ENCODE measurements at regions not wholly inside any gene's neighbourhood (a gene's known extent, or its start where the extent isn't known, plus 50 kb on each side); places are given as distances from the start of the nearest gene placed in this dataset.
"Not testable (repeated sequence)": the region's sequence is repeated elsewhere in the genome, so short reads cannot be mapped to it uniquely, and the experiment has no call there.

- DNase-seq (ENCODE audit: low spot score): no peak
These were observed 145.3 kb upstream of the SLC35G4 start for GRCh38 chr18:11464129-11464528.

- DNase-seq (ENCODE audit: low spot score): no peak
These were observed 150.9 kb upstream of the SLC35G4 start for GRCh38 chr18:11458447-11458846.

- DNase-seq (ENCODE audit: low spot score): not testable (repeated sequence)
These were observed 151.5 kb upstream of the SLC35G4 start for GRCh38 chr18:11457853-11458252.

- DNase-seq (ENCODE audit: low spot score): no peak
These were observed 155.4 kb upstream of the SLC35G4 start for GRCh38 chr18:11454040-11454439.

- DNase-seq (ENCODE audit: low spot score): not testable (repeated sequence)
These were observed 165.2 kb upstream of the SLC35G4 start for GRCh38 chr18:11444169-11444568.

GRCh38 chr18:11437046-11437445 lies 172.3 kb upstream of the SLC35G4 start:
- no peak for DNase-seq (ENCODE audit: low spot score)

- no peak for DNase-seq (ENCODE audit: low spot score)
These were observed 177.0 kb upstream of the SLC35G4 start for GRCh38 chr18:11432360-11432811.

GRCh38 chr18:11429876-11430275 lies 179.5 kb upstream of the SLC35G4 start:
- DNase-seq (ENCODE audit: low spot score): no peak

- no peak for DNase-seq (ENCODE audit: low spot score)
These were observed 184.2 kb upstream of the SLC35G4 start for GRCh38 chr18:11425211-11425610.

GRCh38 chr18:11419338-11419737 lies 190.1 kb upstream of the SLC35G4 start:
- no peak for DNase-seq (ENCODE audit: low spot score)

- DNase-seq (ENCODE audit: low spot score): no peak
These were observed 196.6 kb upstream of the SLC35G4 start for GRCh38 chr18:11412811-11413210.

- no peak for DNase-seq (ENCODE audit: low spot score)
These were observed 198.3 kb upstream of the SLC35G4 start for GRCh38 chr18:11411048-11411447.

- no peak for DNase-seq (ENCODE audit: low spot score)
These were observed 200.8 kb upstream of the SLC35G4 start for GRCh38 chr18:11408555-11409065.

- DNase-seq (ENCODE audit: low spot score): no peak
These were observed 201.5 kb upstream of the SLC35G4 start for GRCh38 chr18:11407940-11408339.

GRCh38 chr18:11405804-11406203 lies 203.6 kb upstream of the SLC35G4 start:
- DNase-seq (ENCODE audit: low spot score): no peak

GRCh38 chr18:11400703-11401102 lies 208.7 kb upstream of the SLC35G4 start:
- DNase-seq (ENCODE audit: low spot score): no peak

- DNase-seq (ENCODE audit: low spot score): no peak
These were observed 210.8 kb upstream of the SLC35G4 start for GRCh38 chr18:11398625-11399024.

GRCh38 chr18:11392980-11393885 lies 216.2 kb upstream of the SLC35G4 start:
- DNase-seq (ENCODE audit: low spot score): no peak

- no peak for DNase-seq (ENCODE audit: low spot score)
These were observed 217.1 kb upstream of the SLC35G4 start for GRCh38 chr18:11392292-11392691.

GRCh38 chr18:11391661-11392060 lies 217.7 kb upstream of the SLC35G4 start:
- no peak for DNase-seq (ENCODE audit: low spot score)

GRCh38 chr18:11388755-11389680 lies 220.4 kb upstream of the SLC35G4 start:
- no peak for DNase-seq (ENCODE audit: low spot score)

GRCh38 chr18:11387880-11388279 lies 221.5 kb upstream of the SLC35G4 start:
- peak; percentile 24 for DNase-seq (ENCODE audit: low spot score)
